Choroid plexus epithelial cell (primary cell): ENCODE measurements at regions not wholly inside any gene's neighbourhood (a gene's known extent, or its start where the extent isn't known, plus 50 kb on each side); places are given as distances from the start of the nearest gene placed in this dataset.

Source experiments
- DNase-seq: peaks from one replicate; pipeline ENCODE4 v3.0.0-alpha.2; 2010; ENCODE audit warnings: low read depth
- H3K4me3 ChIP-seq: 2 replicates; pipeline ENCODE4 v1.5.1; 2011; ENCODE audit warnings: low read depth, mild to moderate bottlenecking, control low read depth, low read length, moderate library complexity
- CTCF ChIP-seq: conservative IDR thresholded peaks from 2 replicates; pipeline ENCODE4 v1.5.1; 2011; ENCODE audit warnings: low read depth, mild to moderate bottlenecking, control low read depth, inconsistent platforms, low read length, moderate library complexity

DNA sequence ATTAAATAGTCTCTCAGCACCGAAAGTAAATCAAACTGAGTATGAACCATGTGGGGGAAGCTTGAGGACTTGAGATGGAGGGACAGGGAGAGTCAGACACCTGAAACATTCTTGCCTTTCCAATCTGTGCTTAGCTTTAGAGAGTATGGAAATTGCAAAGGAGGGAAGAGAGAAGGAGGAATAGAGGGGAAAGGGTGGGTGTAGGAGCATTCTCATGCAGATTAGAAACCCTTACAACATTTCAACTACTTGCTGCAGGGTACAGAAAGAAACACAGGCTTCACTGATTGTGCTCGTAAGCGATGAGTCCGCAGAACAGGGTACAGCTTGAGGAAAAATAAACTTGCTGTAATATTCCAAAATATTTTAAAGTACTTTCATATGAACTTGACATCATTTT lies 73.8 kb downstream of the NIBAN1 start:
- DNase-seq, result no peak
- no peak for TF ChIP-seq CTCF

DNA sequence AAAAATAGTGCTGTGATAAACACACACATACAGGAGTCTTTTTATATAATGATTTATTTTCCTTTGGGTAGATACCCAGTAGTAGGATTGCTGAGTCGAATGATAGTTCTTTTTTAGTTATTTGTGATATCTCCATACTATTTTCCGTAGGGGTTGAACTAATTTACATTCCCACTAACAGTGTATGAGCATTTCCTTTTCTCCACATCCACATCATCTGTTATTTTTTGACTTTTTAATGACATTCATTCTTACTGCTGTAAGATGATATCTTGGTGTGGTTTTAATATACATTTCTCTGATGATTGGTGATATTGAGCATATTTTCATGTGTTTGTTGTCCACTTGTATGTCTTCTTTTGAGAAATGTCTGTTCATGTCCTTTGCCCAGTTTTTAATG lies 78.3 kb downstream of the NIBAN1 start:
- no peak for DNase-seq

More for the DNA sequence above, 73.8 kb downstream of the NIBAN1 start:
- H3K4me3 ChIP-seq, result no peak overlapping the region

GRCh38 chr1:184895086-184895485 lies 79.2 kb downstream of the NIBAN1 start:
- DNase-seq, result no peak
- no peak for TF ChIP-seq CTCF
- H3K4me3 ChIP-seq, result no peak overlapping the region

More for the DNA sequence above, 78.3 kb downstream of the NIBAN1 start:
- H3K4me3 ChIP-seq, result no peak overlapping the region
- no peak for TF ChIP-seq CTCF

GRCh38 chr1:184893695-184894094 lies 80.6 kb downstream of the NIBAN1 start:
- no peak for TF ChIP-seq CTCF
- no peak overlapping the region for H3K4me3 ChIP-seq
- DNase-seq, result no peak

- no peak for TF ChIP-seq CTCF
- DNase-seq, result no peak
- no peak overlapping the region for H3K4me3 ChIP-seq
These were observed 82.2 kb downstream of the NIBAN1 start for GRCh38 chr1:184892116-184892515.

GRCh38 chr1:184891440-184891839 lies 82.9 kb downstream of the NIBAN1 start:
- no peak overlapping the region for H3K4me3 ChIP-seq
- DNase-seq, result no peak
- no peak for TF ChIP-seq CTCF

DNA sequence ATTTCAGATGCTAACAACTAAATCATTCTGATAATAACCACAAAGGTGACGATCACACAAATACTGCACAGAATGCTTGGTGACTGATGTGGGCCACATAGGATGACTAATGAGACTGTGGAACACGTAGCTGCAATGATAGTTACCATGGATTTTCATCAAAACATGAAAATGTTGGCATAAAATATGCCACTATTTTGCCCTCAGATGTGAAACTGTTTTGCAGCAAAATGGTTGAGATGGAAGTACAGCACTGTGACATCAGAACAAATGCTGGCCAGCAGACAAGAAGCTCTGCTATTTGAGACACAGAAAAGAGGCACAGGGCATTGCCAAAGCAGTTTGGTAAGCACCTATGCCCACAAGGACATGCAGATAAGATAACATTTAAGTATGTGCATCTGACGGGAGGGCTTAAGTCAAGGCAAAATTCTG lies 83.8 kb downstream of the NIBAN1 start:
- no peak overlapping the region for H3K4me3 ChIP-seq
- DNase-seq, result no peak
- TF ChIP-seq CTCF, result no peak
